SK-N-SH (cell line): ENCODE measurements at regions not wholly inside any gene's neighbourhood (a gene's known extent, or its start where the extent isn't known, plus 50 kb on each side); places are given as distances from the start of the nearest gene placed in this dataset.

Experiments
- CTCF ChIA-PET: fragments of 300-600, 350-600 bp; formaldehyde crosslinking; extraction: SDS; loops from one replicate; lab custom pipeline; 2021; lab: Yijun Ruan, JAX
- POLR2A ChIA-PET: fragments of 350-600 bp; sonication (Branson Sonifier 250); formaldehyde crosslinking; extraction: SDS; loops from one replicate; lab custom pipeline; 2020; ENCODE audit warnings: antibody characterized with exemption, inconsistent platforms; lab: Yijun Ruan, JAX
- DNase-seq: peaks from one replicate; pipeline ENCODE4 v3.0.0; 2012
- H2AFZ ChIP-seq: fragments of 200-600 bp; sonication (generic); 2 replicates; pipeline ENCODE4 v1.8.1; 2016; ENCODE audit warnings: antibody characterized with exemption, mild to moderate bottlenecking, low read depth
- H3F3A ChIP-seq: fragments of 200-600 bp; sonication (generic); replicated peaks from 2 replicates; pipeline ENCODE3; 2016; ENCODE audit warnings: antibody characterized with exemption, mild to moderate bottlenecking; ENCODE audit not compliant: insufficient read depth
- H3K27ac ChIP-seq, 2 experiments: fragments of 200-500 bp in 1 of 2; fragments of 200-600 bp in 1 of 2; sonication (Bioruptor generic) in 1 of 2; sonication (generic), shearing (Covaris generic) in 1 of 2; 2 replicates each; pipeline versions ENCODE4 v1.5.1 to v1.6.1; 2014 to 2016; ENCODE audit warnings: low read depth in 2 of 2, inconsistent platforms in 1 of 2, low read length in 1 of 2, mild to moderate bottlenecking in 1 of 2, mixed read lengths in 1 of 2
- H3K27me3 ChIP-seq: fragments of 200-600 bp; sonication (generic), shearing (Covaris generic); 2 replicates; pipeline ENCODE4 v1.6.1; 2016; ENCODE audit warnings: mixed run types; ENCODE audit not compliant: insufficient read depth
- H3K36me3 ChIP-seq, 2 experiments: fragments of 200-500 bp in 1 of 2; fragments of 200-600 bp in 1 of 2; sonication (Bioruptor generic) in 1 of 2; sonication (generic) in 1 of 2; replicated peaks in 1 of 2; 2 replicates each; pipeline versions ENCODE3 to v1.5.1; 2014 to 2016; ENCODE audit warnings: low read length in 1 of 2, mild to moderate bottlenecking in 1 of 2; ENCODE audit not compliant: insufficient read depth in 2 of 2, control insufficient read depth in 1 of 2
- H3K4me1 ChIP-seq, 2 experiments: fragments of 200-500 bp in 1 of 2; fragments of 200-600 bp in 1 of 2; sonication (Bioruptor generic) in 1 of 2; sonication (generic), shearing (Covaris generic) in 1 of 2; 2 replicates each; pipeline versions ENCODE4 v1.5.1 to v1.6.1; 2014 to 2016; ENCODE audit warnings: low read depth in 1 of 2, low read length in 1 of 2, mixed run types in 1 of 2; ENCODE audit not compliant: insufficient read depth in 2 of 2, control insufficient read depth in 1 of 2
- H3K4me2 ChIP-seq: fragments of 200-600 bp; sonication (generic), shearing (Covaris generic); 2 replicates; pipeline ENCODE4 v1.6.1; 2017; ENCODE audit warnings: mixed run types
- H3K4me3 ChIP-seq, 2 experiments: fragments of 200-500 bp in 1 of 2; fragments of 200-600 bp in 1 of 2; sonication (Bioruptor generic) in 1 of 2; sonication (generic), shearing (Covaris generic) in 1 of 2; 2 replicates each; pipeline versions ENCODE4 v1.5.1 to v1.8.1; 2014 to 2016; ENCODE audit warnings: low read depth in 2 of 2, inconsistent platforms in 1 of 2, low read length in 1 of 2, mild to moderate bottlenecking in 1 of 2, mixed read lengths in 1 of 2, moderate library complexity in 1 of 2
- H3K79me2 ChIP-seq: fragments of 200-600 bp; sonication (generic); 2 replicates; pipeline ENCODE4 v1.8.1; 2017; ENCODE audit warnings: mild to moderate bottlenecking; ENCODE audit not compliant: insufficient read depth
- H3K9ac ChIP-seq: fragments of 200-600 bp; sonication (generic); 2 replicates; pipeline ENCODE4 v1.6.1; 2017; ENCODE audit warnings: mixed run types
- H3K9me2 ChIP-seq: fragments of 200-600 bp; sonication (generic); 2 replicates; pipeline ENCODE4 v1.6.1; 2017; ENCODE audit warnings: mixed run types
- H3K9me3 ChIP-seq: fragments of 200-600 bp; sonication (generic); 2 replicates; pipeline ENCODE4 v1.6.1; 2017; ENCODE audit warnings: mixed run types, mild to moderate bottlenecking, moderate library complexity
- H4K20me1 ChIP-seq: fragments of 200-600 bp; sonication (generic); 2 replicates; pipeline ENCODE4 v1.6.1; 2017; ENCODE audit warnings: mild to moderate bottlenecking, mixed run types; ENCODE audit not compliant: insufficient read depth
- CHD2 ChIP-seq: fragments of 150-350 bp; IDR thresholded peaks from 2 replicates; pipeline ENCODE4 v1.6.1; 2018; ENCODE audit warnings: low read length; ENCODE audit not compliant: partially characterized antibody
- ELF1 ChIP-seq: IDR thresholded peaks from 2 replicates; pipeline ENCODE4 v1.4.0; 2012
- FOSL2 ChIP-seq: IDR thresholded peaks from 2 replicates; pipeline ENCODE4 v1.4.0; 2012; ENCODE audit warnings: low read depth, mild to moderate bottlenecking, moderate library complexity, borderline replicate concordance
- FOXJ3 ChIP-seq: sonication (generic); formaldehyde crosslinking; IDR thresholded peaks from 2 replicates; pipeline ENCODE4 v1.5.1; 2020; ENCODE audit warnings: mild to moderate bottlenecking, missing genetic modification reagents
- FOXM1 ChIP-seq: IDR thresholded peaks from 2 replicates; pipeline ENCODE4 v1.4.0; 2012; ENCODE audit warnings: low read depth, mild to moderate bottlenecking
- MXI1 ChIP-seq: IDR thresholded peaks from 2 replicates; pipeline ENCODE4 v1.6.1; 2012; ENCODE audit warnings: mild to moderate bottlenecking, low read depth, low read length, improper control_type of control experiment
- NFIC ChIP-seq: IDR thresholded peaks from 2 replicates; pipeline ENCODE4 v1.4.0; 2012; ENCODE audit warnings: borderline replicate concordance
- NRF1 ChIP-seq: IDR thresholded peaks from 2 replicates; pipeline ENCODE4 v1.6.1; 2012; ENCODE audit warnings: low read depth, mild to moderate bottlenecking, low read length
- POLR2AphosphoS5 ChIP-seq: IDR thresholded peaks from 2 replicates; pipeline ENCODE4 v1.6.1; 2012; ENCODE audit warnings: low read depth, low read length
- TEAD4 ChIP-seq: IDR thresholded peaks from 2 replicates; pipeline ENCODE4 v1.4.0; 2012; ENCODE audit warnings: mild to moderate bottlenecking, borderline replicate concordance; ENCODE audit not compliant: insufficient read depth
- WGBS: methylation state at CpG from one replicate; pipeline ENCODE4 v1.1.6; 2017; ENCODE audit warnings: low lambda C conversion rate; 5-methylcytosine and 5-hydroxymethylcytosine counted together
- TF ChIP-seq, protein P1 (sequence below): fragments of 150-350 bp; IDR thresholded peaks from 2 replicates; pipeline ENCODE4 v1.6.1; 2016; ENCODE audit warnings: mild to moderate bottlenecking, low read depth, low read length
- TF ChIP-seq, protein P2 (sequence below): IDR thresholded peaks from 2 replicates; pipeline ENCODE4 v1.6.1; 2012; ENCODE audit warnings: mild to moderate bottlenecking, low read depth, low read length, moderate library complexity

- CTCF ChIA-PET: interaction anchor here (0.6 kb wide), 1 partner anchor 543 kb away, joined by 3 read pairs; no protein-coding TSS in a partner anchor
- H2AFZ ChIP-seq: no peak overlapping the region
- no peak overlapping the region for H3K9ac ChIP-seq
- no peaks in the 10 kb centered on the region for H3K79me2 ChIP-seq
- H3K4me2 ChIP-seq: no peak overlapping the region
- POLR2A ChIA-PET: no interaction called here
- H4K20me1 ChIP-seq: no peaks in the 10 kb centered on the region
- H3K36me3 ChIP-seq: no peaks in the 10 kb centered on the region
- TF ChIP-seq CHD2: no peak
- TF ChIP-seq NFIC: no peak
- TF ChIP-seq, protein P1, sequence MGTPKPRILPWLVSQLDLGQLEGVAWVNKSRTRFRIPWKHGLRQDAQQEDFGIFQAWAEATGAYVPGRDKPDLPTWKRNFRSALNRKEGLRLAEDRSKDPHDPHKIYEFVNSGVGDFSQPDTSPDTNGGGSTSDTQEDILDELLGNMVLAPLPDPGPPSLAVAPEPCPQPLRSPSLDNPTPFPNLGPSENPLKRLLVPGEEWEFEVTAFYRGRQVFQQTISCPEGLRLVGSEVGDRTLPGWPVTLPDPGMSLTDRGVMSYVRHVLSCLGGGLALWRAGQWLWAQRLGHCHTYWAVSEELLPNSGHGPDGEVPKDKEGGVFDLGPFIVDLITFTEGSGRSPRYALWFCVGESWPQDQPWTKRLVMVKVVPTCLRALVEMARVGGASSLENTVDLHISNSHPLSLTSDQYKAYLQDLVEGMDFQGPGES: no peak
- no peak for TF ChIP-seq MXI1
- no peak for TF ChIP-seq ELF1
- TF ChIP-seq, protein P2, sequence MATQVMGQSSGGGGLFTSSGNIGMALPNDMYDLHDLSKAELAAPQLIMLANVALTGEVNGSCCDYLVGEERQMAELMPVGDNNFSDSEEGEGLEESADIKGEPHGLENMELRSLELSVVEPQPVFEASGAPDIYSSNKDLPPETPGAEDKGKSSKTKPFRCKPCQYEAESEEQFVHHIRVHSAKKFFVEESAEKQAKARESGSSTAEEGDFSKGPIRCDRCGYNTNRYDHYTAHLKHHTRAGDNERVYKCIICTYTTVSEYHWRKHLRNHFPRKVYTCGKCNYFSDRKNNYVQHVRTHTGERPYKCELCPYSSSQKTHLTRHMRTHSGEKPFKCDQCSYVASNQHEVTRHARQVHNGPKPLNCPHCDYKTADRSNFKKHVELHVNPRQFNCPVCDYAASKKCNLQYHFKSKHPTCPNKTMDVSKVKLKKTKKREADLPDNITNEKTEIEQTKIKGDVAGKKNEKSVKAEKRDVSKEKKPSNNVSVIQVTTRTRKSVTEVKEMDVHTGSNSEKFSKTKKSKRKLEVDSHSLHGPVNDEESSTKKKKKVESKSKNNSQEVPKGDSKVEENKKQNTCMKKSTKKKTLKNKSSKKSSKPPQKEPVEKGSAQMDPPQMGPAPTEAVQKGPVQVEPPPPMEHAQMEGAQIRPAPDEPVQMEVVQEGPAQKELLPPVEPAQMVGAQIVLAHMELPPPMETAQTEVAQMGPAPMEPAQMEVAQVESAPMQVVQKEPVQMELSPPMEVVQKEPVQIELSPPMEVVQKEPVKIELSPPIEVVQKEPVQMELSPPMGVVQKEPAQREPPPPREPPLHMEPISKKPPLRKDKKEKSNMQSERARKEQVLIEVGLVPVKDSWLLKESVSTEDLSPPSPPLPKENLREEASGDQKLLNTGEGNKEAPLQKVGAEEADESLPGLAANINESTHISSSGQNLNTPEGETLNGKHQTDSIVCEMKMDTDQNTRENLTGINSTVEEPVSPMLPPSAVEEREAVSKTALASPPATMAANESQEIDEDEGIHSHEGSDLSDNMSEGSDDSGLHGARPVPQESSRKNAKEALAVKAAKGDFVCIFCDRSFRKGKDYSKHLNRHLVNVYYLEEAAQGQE: no peak
- no peak for TF ChIP-seq NRF1
- TF ChIP-seq TEAD4: no peak
- TF ChIP-seq FOSL2: no peak
- no peak overlapping the region for H3K4me3 ChIP-seq
- no peak for DNase-seq
- H3K9me2 ChIP-seq: no peaks in the 10 kb centered on the region
- no peaks in the 10 kb centered on the region for H3K9me3 ChIP-seq
- no peaks in the 10 kb centered on the region for H3K27me3 ChIP-seq
- no peak overlapping the region for H3K27ac ChIP-seq
- no peaks in the 10 kb centered on the region for H3K4me1 ChIP-seq
- 0% methylated on average over 1 of the region's 1 CpG for WGBS
- no peaks in the 10 kb centered on the region for H3F3A ChIP-seq
Observed at GRCh38 chr20:22080985-22081384, 375.5 kb downstream of the PAX1 start.

DNA sequence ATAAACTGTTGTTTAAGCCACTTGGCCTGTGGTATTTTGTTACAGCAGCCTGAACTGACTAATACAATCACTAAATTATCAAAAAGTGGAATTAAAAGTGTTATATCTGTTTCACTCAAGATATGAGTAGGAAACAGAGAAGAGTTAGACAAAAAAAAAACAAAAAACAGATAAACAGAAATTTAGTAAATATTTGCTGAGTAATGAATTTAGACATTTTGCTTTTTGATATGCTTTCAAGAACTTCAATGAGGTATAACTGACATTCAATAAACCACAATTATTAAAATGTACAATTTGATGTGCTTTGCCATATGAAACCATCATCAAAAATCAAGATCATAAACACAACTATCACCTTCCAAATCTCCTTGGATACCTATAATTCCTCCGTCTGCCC, 369.2 kb downstream of the PAX1 start:
- CTCF ChIA-PET: no interaction called here
- POLR2A ChIA-PET: no interaction called here

More for the DNA sequence above, 369.2 kb downstream of the PAX1 start:
- no peak for DNase-seq
- H3K4me3 ChIP-seq: no peak overlapping the region
- TF ChIP-seq FOXM1 (no peak), FOXJ3 (CRISPR knock-in tag) (no peak), POLR2AphosphoS5 (no peak)
- TF ChIP-seq, all 33 proteins: peak for 0
- no peaks in the 10 kb centered on the region for H4K20me1 ChIP-seq
- 15% methylated on average over 1 of the region's 1 CpG for WGBS
- no peaks in the 10 kb centered on the region for H3K4me1 ChIP-seq
- H3F3A ChIP-seq: no peaks in the 10 kb centered on the region
- no peaks in the 10 kb centered on the region for H3K36me3 ChIP-seq
- H3K9ac ChIP-seq: no peak overlapping the region
- no peak overlapping the region for H2AFZ ChIP-seq
- H3K9me2 ChIP-seq: no peaks in the 10 kb centered on the region
- H3K9me3 ChIP-seq: no peaks in the 10 kb centered on the region; the same call in 1 of the 2 replicates
- no peaks in the 10 kb centered on the region for H3K79me2 ChIP-seq
- no peak overlapping the region for H3K27ac ChIP-seq
- H3K27me3 ChIP-seq: no peaks in the 10 kb centered on the region
- H3K4me2 ChIP-seq: no peak overlapping the region
